GM12878 (cell line): ENCODE measurements at regions not wholly inside any gene's neighbourhood (a gene's known extent, or its start where the extent isn't known, plus 50 kb on each side); places are given as distances from the start of the nearest gene placed in this dataset.

Source experiments
- POLR2A ChIP-seq: IDR thresholded peaks from 2 replicates; pipeline ENCODE4 v1.6.1; 2011; ENCODE audit warnings: low read depth, mild to moderate bottlenecking, low read length
- TAF1 ChIP-seq: IDR thresholded peaks from 2 replicates; pipeline ENCODE4 v1.6.1; 2011; ENCODE audit warnings: mild to moderate bottlenecking, low read depth, low read length, borderline replicate concordance
- ZNF217 ChIP-seq: fragments of 450-650 bp; IDR thresholded peaks from 2 replicates; pipeline ENCODE4 v1.6.1; 2017; ENCODE audit warnings: antibody characterized with exemption, mild to moderate bottlenecking
- TF ChIP-seq, protein P1 (sequence below): IDR thresholded peaks from 2 replicates; pipeline ENCODE4 v1.6.1; 2012; ENCODE audit warnings: mild to moderate bottlenecking, low read depth, low read length

DNA sequence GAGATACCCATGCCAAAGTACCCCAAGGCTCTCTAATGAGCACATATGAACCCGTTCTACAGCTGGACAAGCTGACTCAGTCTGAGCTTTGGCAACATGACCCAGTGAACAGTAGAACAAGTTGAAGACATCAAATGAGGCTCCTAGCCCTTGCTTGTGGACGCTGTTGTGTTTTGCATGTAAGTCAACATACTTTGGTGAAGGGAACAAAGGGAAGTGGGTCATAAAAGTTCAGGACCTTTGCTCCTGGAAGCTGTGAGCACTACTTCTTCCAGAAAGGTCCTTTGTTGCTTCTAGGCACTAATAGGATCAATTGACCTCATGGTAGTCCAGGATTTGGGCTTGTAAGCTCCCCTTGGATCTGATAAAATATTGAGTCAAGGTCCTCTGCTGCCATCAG, 613.5 kb upstream of the TBX3 start:
- TF ChIP-seq TAF1 (no peak), POLR2A (no peak), ZNF217 (no peak)
- TF ChIP-seq, protein P1, sequence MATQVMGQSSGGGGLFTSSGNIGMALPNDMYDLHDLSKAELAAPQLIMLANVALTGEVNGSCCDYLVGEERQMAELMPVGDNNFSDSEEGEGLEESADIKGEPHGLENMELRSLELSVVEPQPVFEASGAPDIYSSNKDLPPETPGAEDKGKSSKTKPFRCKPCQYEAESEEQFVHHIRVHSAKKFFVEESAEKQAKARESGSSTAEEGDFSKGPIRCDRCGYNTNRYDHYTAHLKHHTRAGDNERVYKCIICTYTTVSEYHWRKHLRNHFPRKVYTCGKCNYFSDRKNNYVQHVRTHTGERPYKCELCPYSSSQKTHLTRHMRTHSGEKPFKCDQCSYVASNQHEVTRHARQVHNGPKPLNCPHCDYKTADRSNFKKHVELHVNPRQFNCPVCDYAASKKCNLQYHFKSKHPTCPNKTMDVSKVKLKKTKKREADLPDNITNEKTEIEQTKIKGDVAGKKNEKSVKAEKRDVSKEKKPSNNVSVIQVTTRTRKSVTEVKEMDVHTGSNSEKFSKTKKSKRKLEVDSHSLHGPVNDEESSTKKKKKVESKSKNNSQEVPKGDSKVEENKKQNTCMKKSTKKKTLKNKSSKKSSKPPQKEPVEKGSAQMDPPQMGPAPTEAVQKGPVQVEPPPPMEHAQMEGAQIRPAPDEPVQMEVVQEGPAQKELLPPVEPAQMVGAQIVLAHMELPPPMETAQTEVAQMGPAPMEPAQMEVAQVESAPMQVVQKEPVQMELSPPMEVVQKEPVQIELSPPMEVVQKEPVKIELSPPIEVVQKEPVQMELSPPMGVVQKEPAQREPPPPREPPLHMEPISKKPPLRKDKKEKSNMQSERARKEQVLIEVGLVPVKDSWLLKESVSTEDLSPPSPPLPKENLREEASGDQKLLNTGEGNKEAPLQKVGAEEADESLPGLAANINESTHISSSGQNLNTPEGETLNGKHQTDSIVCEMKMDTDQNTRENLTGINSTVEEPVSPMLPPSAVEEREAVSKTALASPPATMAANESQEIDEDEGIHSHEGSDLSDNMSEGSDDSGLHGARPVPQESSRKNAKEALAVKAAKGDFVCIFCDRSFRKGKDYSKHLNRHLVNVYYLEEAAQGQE: no peak
